DOHH2 (cell line): ENCODE measurements at regions not wholly inside any gene's neighbourhood (a gene's known extent, or its start where the extent isn't known, plus 50 kb on each side); places are given as distances from the start of the nearest gene placed in this dataset.

Experiments
- H3F3A ChIP-seq: fragments of 200-600 bp; sonication (generic), shearing (Covaris generic); 2 replicates; pipeline ENCODE4 v1.6.0; 2016; ENCODE audit warnings: antibody characterized with exemption, mild to moderate bottlenecking; ENCODE audit not compliant: control insufficient read depth, insufficient read depth
- H3K27ac ChIP-seq: fragments of 200-600 bp; sonication (generic); 2 replicates; pipeline ENCODE4 v1.5.1; 2014; ENCODE audit warnings: low read depth, mild to moderate bottlenecking, low read length, moderate library complexity
- H3K27me3 ChIP-seq: fragments of 200-600 bp; sonication (generic); 2 replicates; pipeline ENCODE4 v1.6.1; 2014; ENCODE audit warnings: mild to moderate bottlenecking, low read length, mixed read lengths; ENCODE audit not compliant: control insufficient read depth
- H3K36me3 ChIP-seq: fragments of 200-600 bp; sonication (generic); 2 replicates; pipeline ENCODE4 v1.6.1; 2014; ENCODE audit warnings: mild to moderate bottlenecking, low read length, moderate library complexity, mixed read lengths; ENCODE audit not compliant: control insufficient read depth
- H3K4me1 ChIP-seq: fragments of 200-600 bp; sonication (generic); 2 replicates; pipeline ENCODE4 v1.6.1; 2014; ENCODE audit warnings: mild to moderate bottlenecking, low read length, mixed read lengths; ENCODE audit not compliant: control insufficient read depth
- H3K4me2 ChIP-seq: fragments of 200-600 bp; sonication (generic); 2 replicates; pipeline ENCODE4 v1.6.0; 2014; ENCODE audit warnings: mild to moderate bottlenecking, low read length, moderate library complexity
- H3K4me3 ChIP-seq: fragments of 200-600 bp; sonication (generic); 2 replicates; pipeline ENCODE4 v1.5.1; 2014; ENCODE audit warnings: mild to moderate bottlenecking, low read length, mixed read lengths
- H3K79me2 ChIP-seq: fragments of 200-600 bp; sonication (generic); 2 replicates; pipeline ENCODE4 v1.6.1; 2014; ENCODE audit warnings: mild to moderate bottlenecking, low read length, mixed read lengths; ENCODE audit not compliant: control insufficient read depth
- H3K9me2 ChIP-seq: fragments of 200-600 bp; sonication (generic); replicated peaks from 2 replicates; pipeline ENCODE4 v1.6.1; 2014; ENCODE audit warnings: mild to moderate bottlenecking, low read length, mixed read lengths; ENCODE audit not compliant: control insufficient read depth
- H3K9me3 ChIP-seq: fragments of 200-600 bp; sonication (generic); 2 replicates; pipeline ENCODE4 v1.6.1; 2014; ENCODE audit warnings: antibody characterized with exemption, low read length, mixed read lengths; ENCODE audit not compliant: control insufficient read depth, insufficient read depth
- H4K20me1 ChIP-seq: fragments of 200-600 bp; sonication (generic); 2 replicates; pipeline ENCODE4 v1.6.0; 2014; ENCODE audit warnings: low read depth, mild to moderate bottlenecking, antibody characterized with exemption, low read length, moderate library complexity; ENCODE audit not compliant: control insufficient read depth, insufficient read depth
- EZH2phosphoT487 ChIP-seq: fragments of 200-600 bp; sonication (generic); IDR thresholded peaks from 2 replicates; pipeline ENCODE4 v1.6.1; 2017; ENCODE audit warnings: borderline replicate concordance, mild to moderate bottlenecking, antibody characterized with exemption, low read length, moderate library complexity, mixed read lengths
- TF ChIP-seq, protein P1 (sequence below): fragments of 200-600 bp; sonication (generic); IDR thresholded peaks from one replicate; pipeline ENCODE4 v1.5.1; 2014; ENCODE audit warnings: antibody characterized with exemption, mild to moderate bottlenecking, low read depth, low read length; ENCODE audit not compliant: poor library complexity, severe bottlenecking

DNA sequence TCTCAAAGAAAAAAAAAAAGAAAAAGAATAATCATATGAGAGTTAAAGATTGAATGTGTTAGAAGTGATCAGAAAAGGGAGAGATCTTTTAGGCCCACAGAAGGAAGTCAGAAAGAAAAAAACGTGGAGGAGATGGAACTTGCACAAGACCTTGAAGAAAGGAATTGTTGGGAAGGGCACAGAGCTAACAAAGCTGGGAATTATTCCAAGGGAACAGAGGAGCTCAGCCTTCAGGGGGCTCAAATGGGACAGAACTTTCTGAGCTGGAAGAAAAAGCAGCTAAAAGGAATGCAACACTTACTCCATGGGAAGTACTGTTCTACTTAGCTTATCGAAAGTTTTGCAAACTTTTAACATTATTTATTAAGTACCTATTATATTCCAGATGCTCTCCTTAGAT, 153.4 kb upstream of the ADRA1B start:
- Histone ChIP-seq H3K9me2 (no peaks in the 10 kb centered on the region), H3K4me1 (0 out of 2 replicates have a peak, but pooled peaks cover 3% of the 10 kb centered on the region), H3F3A (no peaks in the 10 kb centered on the region)

DNA sequence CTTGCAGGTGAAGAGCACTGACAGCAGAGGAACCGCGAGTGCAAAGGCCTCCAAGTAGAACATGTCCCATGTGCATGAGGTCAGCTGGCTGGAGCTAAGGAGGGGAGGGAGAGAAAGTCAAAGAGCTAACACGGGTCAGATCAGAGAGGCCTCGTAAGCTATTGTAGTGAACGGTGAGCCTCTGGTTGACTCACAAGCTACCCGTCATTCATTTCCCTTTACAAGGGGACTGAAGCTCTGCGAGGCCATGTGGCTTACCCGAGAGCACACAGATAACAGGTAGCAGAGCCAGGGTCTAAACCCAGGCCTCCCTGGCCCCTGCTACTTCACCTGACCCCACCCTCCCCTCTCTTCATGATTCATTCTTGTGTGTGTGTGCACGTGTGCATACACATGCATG, 152.7 kb upstream of the ADRA1B start:
- H3K27ac ChIP-seq: no peak overlapping the region

More for the DNA sequence above, 153.4 kb upstream of the ADRA1B start:
- no peaks in the 10 kb centered on the region for H3K9me3 ChIP-seq
- no peak overlapping the region for H3K4me3 ChIP-seq
- TF ChIP-seq EZH2phosphoT487: no peak
- no peaks in the 10 kb centered on the region for H3K79me2 ChIP-seq
- H4K20me1 ChIP-seq: no peaks in the 10 kb centered on the region
- H3K4me2 ChIP-seq: no peak overlapping the region
- H3K36me3 ChIP-seq: no peaks in the 10 kb centered on the region
- no peaks in the 10 kb centered on the region; the same call in none of the 2 replicates for H3K27me3 ChIP-seq
- no peak overlapping the region for H3K27ac ChIP-seq

DNA sequence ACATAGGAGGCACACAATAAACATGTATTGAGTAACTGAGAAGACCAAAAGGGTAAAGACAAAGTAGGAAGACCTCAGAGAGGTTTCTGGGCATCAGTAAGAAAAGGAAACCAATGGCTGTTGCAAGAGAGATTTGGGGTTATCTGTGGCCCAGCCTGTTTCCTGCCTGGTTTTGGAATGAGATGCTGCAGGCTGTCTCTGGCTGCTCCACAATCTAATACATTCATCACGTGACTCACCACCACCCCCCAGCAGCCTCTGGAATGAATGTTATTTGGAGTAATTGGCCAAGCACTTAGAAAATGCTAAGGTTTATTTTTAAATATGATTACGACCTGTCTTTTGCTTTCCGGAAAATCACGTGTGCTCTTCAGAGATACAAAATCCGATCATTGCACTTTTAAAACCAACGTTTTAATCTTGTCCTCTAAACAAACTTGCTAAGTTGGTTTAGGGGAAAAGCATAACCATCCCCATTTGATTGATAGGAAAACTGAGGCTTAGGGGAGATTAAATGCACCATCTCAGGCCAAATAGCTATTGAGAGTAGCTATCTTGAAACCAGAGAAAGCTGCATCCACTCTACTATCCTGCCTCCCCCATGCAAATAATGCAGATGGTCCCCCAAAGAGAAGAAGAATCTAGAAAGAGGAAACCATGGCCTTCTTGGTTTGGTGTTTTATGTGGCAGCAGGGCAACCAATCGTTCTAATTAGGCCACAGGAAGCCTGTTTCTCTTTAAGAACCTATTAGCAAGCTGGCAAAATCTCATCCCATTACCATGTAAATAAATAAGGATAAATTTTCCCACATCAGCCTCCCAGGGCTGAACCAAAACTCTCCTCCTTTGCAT, 151.8 kb upstream of the ADRA1B start:
- no peaks in the 10 kb centered on the region; the same call in none of the 2 replicates for H3K27me3 ChIP-seq
- H3K4me1 ChIP-seq: 0 out of 2 replicates have a peak, but pooled peaks cover 3% of the 10 kb centered on the region
- TF ChIP-seq EZH2phosphoT487: no peak
- TF ChIP-seq, protein P1, sequence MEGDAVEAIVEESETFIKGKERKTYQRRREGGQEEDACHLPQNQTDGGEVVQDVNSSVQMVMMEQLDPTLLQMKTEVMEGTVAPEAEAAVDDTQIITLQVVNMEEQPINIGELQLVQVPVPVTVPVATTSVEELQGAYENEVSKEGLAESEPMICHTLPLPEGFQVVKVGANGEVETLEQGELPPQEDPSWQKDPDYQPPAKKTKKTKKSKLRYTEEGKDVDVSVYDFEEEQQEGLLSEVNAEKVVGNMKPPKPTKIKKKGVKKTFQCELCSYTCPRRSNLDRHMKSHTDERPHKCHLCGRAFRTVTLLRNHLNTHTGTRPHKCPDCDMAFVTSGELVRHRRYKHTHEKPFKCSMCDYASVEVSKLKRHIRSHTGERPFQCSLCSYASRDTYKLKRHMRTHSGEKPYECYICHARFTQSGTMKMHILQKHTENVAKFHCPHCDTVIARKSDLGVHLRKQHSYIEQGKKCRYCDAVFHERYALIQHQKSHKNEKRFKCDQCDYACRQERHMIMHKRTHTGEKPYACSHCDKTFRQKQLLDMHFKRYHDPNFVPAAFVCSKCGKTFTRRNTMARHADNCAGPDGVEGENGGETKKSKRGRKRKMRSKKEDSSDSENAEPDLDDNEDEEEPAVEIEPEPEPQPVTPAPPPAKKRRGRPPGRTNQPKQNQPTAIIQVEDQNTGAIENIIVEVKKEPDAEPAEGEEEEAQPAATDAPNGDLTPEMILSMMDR: no peak
- H3K36me3 ChIP-seq: no peaks in the 10 kb centered on the region
- H3F3A ChIP-seq: no peaks in the 10 kb centered on the region
- no peak overlapping the region for H3K4me2 ChIP-seq
- no peaks in the 10 kb centered on the region for H3K9me2 ChIP-seq
- H3K9me3 ChIP-seq: no peaks in the 10 kb centered on the region; the same call in 1 of the 2 replicates
- H3K27ac ChIP-seq: no peak overlapping the region
- H3K4me3 ChIP-seq: no peak overlapping the region
- no peaks in the 10 kb centered on the region for H3K79me2 ChIP-seq
- H4K20me1 ChIP-seq: no peaks in the 10 kb centered on the region

More for the DNA sequence above, 152.7 kb upstream of the ADRA1B start:
- Histone ChIP-seq H3K36me3 (no peaks in the 10 kb centered on the region), H3K4me3 (no peak overlapping the region), H3K4me1 (0 out of 2 replicates have a peak, but pooled peaks cover 3% of the 10 kb centered on the region), H3K4me2 (no peak overlapping the region), H3F3A (no peaks in the 10 kb centered on the region), H3K79me2 (no peaks in the 10 kb centered on the region), H3K9me3 (no peaks in the 10 kb centered on the region; the same call in 1 of the 2 replicates), H3K27me3 (no peaks in the 10 kb centered on the region; the same call in none of the 2 replicates), H3K9me2 (no peaks in the 10 kb centered on the region), H4K20me1 (no peaks in the 10 kb centered on the region)
- TF ChIP-seq EZH2phosphoT487: no peak
- TF ChIP-seq, protein P1: no peak

DNA sequence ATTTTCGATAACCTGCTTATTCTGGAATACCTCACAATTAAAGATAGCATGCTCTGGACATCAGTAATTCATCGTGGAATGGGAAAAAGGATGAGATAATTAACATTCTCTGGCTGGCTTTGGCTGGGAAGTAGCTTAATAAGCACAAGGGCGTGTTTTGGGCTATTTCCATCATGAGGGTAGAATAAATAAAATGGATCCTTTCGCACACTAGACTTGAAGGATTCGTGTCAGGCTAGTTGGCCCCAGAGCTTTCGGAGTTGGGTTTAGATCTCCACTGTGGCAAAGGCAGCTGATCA, 151.2 kb upstream of the ADRA1B start:
- Histone ChIP-seq H3K36me3 (no peaks in the 10 kb centered on the region), H3F3A (no peaks in the 10 kb centered on the region), H3K9me3 (no peaks in the 10 kb centered on the region; the same call in 1 of the 2 replicates), H3K4me1 (0 out of 2 replicates have a peak, but pooled peaks cover 3% of the 10 kb centered on the region), H4K20me1 (no peaks in the 10 kb centered on the region), H3K27ac (no peak overlapping the region), H3K4me3 (no peak overlapping the region), H3K4me2 (no peak overlapping the region), H3K27me3 (no peaks in the 10 kb centered on the region; the same call in none of the 2 replicates), H3K9me2 (no peaks in the 10 kb centered on the region), H3K79me2 (no peaks in the 10 kb centered on the region)
- TF ChIP-seq EZH2phosphoT487: no peak
- TF ChIP-seq, protein P1: no peak
